ENCODE measurements at regions not wholly inside any gene's neighbourhood (a gene's known extent, or its start where the extent isn't known, plus 50 kb on each side); places are given as distances from the start of the nearest gene placed in this dataset.

GRCh38 chrX:65610481-65610880, 57.0 kb upstream of the MSN start:
- TF ChIP-seq JUND (IDR thresholded peaks at IDR 0.05): no peak
- no peak for TF ChIP-seq EZH2phosphoT487 (IDR thresholded peaks at IDR 0.05; ENCODE audit: borderline replicate concordance)
- TF ChIP-seq CTCF (IDR thresholded peaks at IDR 0.05 in 2 of 3, conservative IDR thresholded peaks at IDR 0.05 in 1 of 3; ENCODE audit: borderline replicate concordance in 1 of 3, insufficient read depth in 1 of 3, low read depth in 2 of 3, low read length in 2 of 3): no peak
- no peak for TF ChIP-seq POLR2A (IDR thresholded peaks at IDR 0.05; ENCODE audit: borderline replicate concordance, extremely low read depth, insufficient read depth, insufficient read length)
- TF ChIP-seq EZH2 (IDR thresholded peaks at IDR 0.05): no peak
